Mammary epithelial cell (primary cell): ENCODE measurements at regions not wholly inside any gene's neighbourhood (a gene's known extent, or its start where the extent isn't known, plus 50 kb on each side); places are given as distances from the start of the nearest gene placed in this dataset.

Experiments
- EZH2 ChIP-seq: IDR thresholded peaks from 2 replicates; pipeline ENCODE4 v1.6.1; 2012; ENCODE audit warnings: low read length, inconsistent platforms, borderline replicate concordance
- TF ChIP-seq, protein P1 (sequence below), 2 donors: IDR thresholded peaks in 1 of 2; conservative IDR thresholded peaks in 1 of 2; 2 replicates each; pipeline ENCODE4 v1.5.1; 2011 to 2012; ENCODE audit warnings: inconsistent platforms in 2 of 2, low read length in 2 of 2, mild to moderate bottlenecking in 2 of 2, control low read depth in 1 of 2, low read depth in 1 of 2; ENCODE audit not compliant: insufficient read depth in 1 of 2; ENCODE audit errors: extremely low read depth in 1 of 2

DNA sequence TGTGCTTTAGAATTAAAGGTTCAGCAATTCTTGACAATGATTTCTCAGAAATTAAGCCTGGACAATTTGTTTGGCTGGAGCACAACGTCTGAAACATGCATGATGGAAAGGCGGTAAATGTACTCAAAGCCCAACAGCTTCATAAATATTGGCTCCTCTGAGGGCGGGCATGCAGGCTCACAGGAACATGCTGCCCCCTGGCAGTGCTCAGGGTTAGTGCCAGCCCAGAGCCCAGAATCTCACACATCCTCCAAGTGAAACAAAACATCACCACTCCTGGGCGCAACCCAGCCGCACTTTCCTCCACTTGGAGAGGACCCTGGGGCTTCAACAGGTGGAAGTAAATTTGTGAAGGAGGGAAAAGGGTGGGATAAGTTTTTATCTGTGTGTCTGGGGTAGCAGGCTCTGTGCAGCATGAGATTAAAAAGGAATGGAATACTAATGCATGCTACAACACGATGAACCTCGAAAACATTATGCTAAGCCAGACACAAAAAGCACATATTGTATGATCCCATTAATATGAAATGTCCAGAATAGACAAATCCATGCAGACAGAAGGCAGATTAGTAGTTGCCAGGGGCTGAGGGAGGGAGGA is 54.1 kb upstream of the PTPRT start:
- TF ChIP-seq, protein P1, sequence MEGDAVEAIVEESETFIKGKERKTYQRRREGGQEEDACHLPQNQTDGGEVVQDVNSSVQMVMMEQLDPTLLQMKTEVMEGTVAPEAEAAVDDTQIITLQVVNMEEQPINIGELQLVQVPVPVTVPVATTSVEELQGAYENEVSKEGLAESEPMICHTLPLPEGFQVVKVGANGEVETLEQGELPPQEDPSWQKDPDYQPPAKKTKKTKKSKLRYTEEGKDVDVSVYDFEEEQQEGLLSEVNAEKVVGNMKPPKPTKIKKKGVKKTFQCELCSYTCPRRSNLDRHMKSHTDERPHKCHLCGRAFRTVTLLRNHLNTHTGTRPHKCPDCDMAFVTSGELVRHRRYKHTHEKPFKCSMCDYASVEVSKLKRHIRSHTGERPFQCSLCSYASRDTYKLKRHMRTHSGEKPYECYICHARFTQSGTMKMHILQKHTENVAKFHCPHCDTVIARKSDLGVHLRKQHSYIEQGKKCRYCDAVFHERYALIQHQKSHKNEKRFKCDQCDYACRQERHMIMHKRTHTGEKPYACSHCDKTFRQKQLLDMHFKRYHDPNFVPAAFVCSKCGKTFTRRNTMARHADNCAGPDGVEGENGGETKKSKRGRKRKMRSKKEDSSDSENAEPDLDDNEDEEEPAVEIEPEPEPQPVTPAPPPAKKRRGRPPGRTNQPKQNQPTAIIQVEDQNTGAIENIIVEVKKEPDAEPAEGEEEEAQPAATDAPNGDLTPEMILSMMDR (conservative IDR thresholded peaks at IDR 0.05 in 1 of 2, IDR thresholded peaks at IDR 0.05 in 1 of 2; ENCODE audit: extremely low read depth in 1 of 2, insufficient read depth in 1 of 2, low read depth in 1 of 2, low read length in 2 of 2) = no peak
- no peak for TF ChIP-seq EZH2
